HG03571 (cell line): ENCODE measurements at regions not wholly inside any gene's neighbourhood (a gene's known extent, or its start where the extent isn't known, plus 50 kb on each side); places are given as distances from the start of the nearest gene placed in this dataset.
"Not testable (repeated sequence)": the region's sequence is repeated elsewhere in the genome, so short reads cannot be mapped to it uniquely, and the experiment has no call there.

Source experiments
- ATAC-seq: cut with Tn5 transposase; IDR thresholded peaks from one replicate; pipeline ENCODE4 v1.9.1; 2021; ENCODE audit not compliant: unreplicated experiment

DNA sequence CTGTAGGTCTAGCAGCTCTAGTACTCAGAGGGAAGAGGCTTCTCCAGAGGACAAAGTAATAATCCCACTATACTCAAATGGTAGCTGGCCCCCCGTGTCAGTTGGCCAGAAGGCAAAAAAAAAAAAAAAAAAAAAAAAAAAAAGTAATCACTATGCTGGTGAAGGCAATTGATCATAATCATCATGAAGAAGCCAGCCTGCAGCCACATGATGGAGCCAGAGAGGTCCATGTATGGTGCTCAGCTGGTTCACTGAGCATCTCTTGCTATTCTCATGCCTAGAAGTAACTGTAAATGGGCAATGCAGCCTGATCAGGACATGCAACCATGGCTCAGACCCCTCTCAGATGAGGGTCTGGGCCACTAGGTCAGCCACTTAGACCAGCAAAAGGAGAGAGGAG lies 378.8 kb downstream of the MED13L start:
- no peak for ATAC-seq

DNA sequence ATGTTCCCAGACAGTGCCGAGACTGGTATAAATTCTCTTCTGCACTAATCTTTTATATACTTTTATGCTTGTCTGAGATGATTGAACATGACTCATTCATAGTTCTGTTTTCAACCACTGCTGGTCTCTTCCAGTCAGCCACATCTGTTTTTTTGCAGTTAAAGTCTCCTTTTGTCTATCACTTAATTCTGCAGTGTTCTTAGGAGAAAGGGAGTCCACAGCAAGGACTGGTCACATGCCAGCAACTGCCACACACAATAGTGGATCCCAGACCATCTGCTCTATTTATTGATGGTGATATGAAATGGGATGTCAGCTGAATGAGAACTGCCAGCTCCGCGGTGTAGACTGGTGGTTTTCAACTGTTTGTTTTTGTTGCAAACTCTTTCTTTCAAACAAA lies 379.8 kb downstream of the MED13L start:
- ATAC-seq = no peak

DNA sequence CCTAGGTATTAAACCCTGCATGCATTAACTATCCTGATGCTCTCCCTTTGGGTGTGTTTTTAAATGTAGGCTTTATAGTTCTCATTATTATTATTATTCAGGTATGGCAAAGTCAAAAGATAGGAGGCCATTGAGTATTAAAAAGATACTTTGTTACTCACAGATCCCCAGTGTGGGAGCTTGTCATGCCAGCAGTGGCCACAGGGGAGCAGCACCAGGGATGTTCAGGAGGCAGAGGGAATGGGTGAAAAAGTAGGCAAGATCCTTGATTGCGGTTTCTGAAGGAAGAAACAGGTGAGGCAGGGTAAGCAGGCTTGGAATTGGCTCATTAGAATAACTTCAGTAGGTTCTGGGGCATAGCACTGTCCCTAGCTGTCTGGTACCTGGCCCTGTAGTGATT lies 382.2 kb downstream of the MED13L start:
- no peak for ATAC-seq

GRCh38 chr12:115891556-115892164 lies 385.8 kb downstream of the MED13L start:
- no peak for ATAC-seq

- ATAC-seq = no peak
These were observed 390.8 kb downstream of the MED13L start for GRCh38 chr12:115886666-115887065.

GRCh38 chr12:115885040-115885690 lies 392.3 kb downstream of the MED13L start:
- no peak for ATAC-seq

GRCh38 chr12:115882936-115883335 lies 394.6 kb downstream of the MED13L start:
- no peak for ATAC-seq

DNA sequence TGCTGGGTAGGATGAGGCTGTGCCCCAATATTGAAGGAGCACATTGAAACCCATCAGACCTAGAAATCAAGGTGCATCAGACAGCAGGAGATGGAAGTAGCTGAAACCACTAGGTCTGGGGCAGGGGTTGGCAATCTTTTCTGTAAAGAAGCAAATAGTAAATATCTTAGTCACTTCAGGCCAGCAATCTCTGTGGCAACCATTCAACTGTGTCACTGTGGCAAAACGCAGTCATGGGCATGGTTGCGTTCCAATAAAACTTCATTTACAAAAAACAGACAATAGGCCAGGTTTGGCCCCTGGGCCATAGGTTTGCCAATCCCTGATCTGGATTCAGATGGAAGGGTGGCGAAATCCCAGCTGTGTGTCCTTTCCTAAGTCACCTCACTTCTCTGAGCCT lies 397.3 kb downstream of the MED13L start:
- no peak for ATAC-seq

DNA sequence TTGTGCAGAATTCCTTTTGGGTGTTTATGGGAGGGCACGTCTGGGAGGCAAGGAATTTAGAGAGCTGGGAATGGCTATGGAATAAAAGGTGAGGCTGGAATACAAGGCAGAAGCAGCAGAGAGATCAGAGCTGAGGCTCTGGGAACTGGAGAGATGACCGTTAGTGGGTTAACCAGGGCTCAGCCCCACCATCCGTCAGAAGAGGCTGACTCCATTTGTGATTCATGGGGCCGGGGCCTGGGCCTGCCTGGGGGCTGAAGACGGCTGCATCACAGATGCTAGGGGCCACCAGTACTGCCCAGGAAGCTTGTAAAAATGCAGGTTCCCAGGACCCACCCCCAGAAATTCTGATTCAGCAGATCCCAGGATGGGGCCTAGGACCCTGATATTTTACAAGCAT lies 398.1 kb downstream of the MED13L start:
- ATAC-seq = no peak

GRCh38 chr12:115873451-115874082 lies 403.9 kb downstream of the MED13L start:
- no peak for ATAC-seq

- ATAC-seq = no peak
These were observed 404.6 kb downstream of the MED13L start for GRCh38 chr12:115872919-115873357.

DNA sequence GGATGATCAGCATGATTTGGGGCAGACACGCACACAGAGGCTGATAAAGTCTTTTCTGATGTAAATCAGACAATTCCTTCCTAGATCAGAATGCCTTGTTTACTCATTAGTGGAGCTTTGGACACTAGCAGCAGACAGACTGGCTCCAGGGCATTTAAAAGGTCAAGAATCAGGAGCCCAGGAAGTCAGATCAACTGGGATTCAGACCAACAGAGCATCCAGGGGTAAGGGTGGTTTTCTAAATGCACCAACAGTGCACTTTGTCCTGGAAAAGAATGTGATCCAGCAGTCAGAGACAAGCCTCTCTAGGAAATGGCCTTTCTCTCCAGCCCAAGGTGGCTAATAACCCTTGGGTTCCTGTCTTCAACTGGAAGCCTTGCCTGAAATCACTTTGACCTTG lies 405.3 kb downstream of the MED13L start:
- no peak for ATAC-seq

DNA sequence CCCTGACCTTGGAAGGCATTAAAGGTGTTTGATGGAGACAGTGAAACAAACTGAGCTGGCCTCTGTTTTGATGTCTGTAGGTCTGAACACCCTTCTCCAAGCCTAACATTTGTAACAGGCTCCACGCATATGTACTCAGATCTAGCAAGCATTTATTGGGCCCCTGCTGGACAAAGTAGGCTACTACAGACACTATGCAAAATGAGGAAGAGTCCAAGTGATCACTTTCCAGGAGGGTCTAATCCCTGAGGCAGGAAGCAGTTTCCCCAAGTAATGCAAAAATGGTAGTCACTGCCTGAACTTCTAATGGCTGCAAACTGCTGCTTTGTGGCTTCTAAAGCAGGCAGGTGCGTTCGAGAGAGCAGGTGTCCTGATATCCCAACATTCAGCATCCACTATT lies 405.8 kb downstream of the MED13L start:
- ATAC-seq = peak; percentile 61

- no peak for ATAC-seq
These were observed 407.0 kb downstream of the MED13L start for GRCh38 chr12:115870510-115870909.

GRCh38 chr12:115870021-115870420 lies 407.5 kb downstream of the MED13L start:
- no peak for ATAC-seq

- ATAC-seq = no peak
These were observed 407.9 kb downstream of the MED13L start for GRCh38 chr12:115869604-115870003.

DNA sequence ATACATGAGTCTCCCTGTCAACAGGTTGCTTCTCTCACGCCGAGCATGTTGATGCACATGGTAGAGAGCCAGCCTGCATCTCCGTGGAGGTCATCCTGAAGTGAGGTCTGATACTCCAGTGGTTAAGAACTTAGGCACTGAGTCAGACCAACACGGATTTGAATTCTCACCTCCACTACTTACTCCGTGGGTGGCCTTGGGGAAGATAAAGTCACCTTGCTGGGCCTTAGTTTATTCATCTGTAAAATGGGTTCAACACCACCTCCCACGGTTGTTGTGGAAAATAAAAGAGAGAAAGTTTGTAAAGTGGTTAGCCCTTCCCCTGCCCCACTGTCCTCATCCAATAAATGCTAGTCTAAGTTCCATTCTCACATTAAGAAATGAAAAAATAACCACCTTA lies 408.9 kb downstream of the MED13L start:
- no peak for ATAC-seq

DNA sequence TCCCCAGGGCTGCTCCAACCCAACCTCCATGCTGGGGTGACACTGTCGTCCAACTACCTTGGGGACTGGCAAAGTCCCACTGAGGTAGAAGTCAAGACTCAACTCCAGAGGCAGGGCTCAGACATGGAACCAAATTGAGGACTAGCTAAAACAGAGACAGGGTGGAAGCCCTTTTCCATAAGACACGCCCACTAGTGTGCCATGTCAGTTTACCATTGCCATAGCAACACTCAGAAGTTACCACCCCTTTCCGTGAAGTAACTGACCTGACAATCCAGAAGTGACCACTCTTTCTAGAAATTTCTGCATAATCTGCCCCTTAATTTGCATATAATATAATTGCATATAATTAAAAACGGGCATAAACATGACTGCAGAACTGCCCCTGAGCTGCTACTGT lies 409.6 kb downstream of the MED13L start:
- ATAC-seq = no peak

DNA sequence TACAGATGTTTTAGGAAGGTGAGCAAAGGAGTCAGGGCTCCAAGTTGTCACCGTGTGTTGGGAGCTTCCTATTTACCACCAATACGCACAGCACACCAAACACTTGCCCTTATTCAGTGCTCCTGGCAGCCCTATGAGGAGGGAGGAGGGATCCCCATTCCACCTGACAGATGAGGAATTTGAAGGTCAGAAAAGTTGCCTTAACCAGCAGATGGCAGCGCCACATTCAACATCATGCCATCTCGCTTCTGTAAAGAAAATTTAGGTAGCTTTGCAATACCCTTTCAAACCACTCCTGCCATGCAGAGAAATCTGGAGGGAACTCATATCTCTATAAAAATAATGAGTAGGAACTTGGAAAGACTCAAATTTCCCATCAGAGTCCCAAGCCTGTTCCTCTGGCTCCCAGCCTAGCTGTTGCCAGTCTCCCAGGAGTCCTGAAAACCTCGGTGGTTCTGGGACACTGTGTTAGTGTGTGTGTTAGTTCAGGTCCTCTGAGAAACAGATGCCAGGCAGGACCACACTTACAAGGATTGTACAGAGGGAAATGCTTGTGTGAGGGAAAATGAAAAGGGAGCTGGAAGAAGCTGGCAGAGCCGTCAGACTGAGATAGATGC lies 410.5 kb downstream of the MED13L start:
- ATAC-seq = no peak

DNA sequence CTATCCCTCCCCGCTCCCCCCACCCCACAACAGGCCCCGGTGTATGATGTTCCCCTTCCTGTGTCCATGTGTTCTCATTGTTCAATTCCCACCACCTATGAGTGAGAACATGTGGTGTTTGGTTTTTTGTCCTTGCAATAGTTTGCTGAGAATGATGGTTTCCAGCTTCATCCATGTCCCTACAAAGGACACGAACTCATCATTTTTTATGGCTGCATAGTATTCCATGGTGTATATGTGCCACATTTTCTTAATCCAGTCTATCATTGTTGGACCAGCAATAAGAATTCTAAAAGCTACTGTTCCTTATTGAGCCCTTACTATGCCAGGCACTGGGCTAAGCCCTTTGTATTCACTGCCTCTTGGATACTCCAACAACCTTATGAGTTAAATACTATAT lies 411.2 kb downstream of the MED13L start:
- not testable (repeated sequence) for ATAC-seq

DNA sequence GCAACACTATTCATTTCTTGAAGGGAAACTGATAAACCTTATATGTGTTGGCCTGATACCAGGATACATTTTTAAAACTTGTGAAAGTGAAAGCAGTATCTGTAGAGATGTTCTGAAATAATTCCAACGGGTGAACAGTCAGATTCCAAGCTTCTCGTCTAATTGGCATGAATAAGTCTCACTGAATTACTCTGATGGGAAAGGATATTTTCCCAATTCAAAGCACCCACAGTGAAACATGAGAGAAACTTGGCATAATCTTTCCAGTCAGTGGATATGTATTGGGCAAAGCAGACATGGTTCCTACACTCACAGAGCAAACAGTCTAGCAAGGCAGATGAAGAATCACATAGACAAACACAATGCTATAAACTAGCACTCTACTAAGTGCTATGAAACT lies 413.1 kb downstream of the MED13L start:
- no peak for ATAC-seq

DNA sequence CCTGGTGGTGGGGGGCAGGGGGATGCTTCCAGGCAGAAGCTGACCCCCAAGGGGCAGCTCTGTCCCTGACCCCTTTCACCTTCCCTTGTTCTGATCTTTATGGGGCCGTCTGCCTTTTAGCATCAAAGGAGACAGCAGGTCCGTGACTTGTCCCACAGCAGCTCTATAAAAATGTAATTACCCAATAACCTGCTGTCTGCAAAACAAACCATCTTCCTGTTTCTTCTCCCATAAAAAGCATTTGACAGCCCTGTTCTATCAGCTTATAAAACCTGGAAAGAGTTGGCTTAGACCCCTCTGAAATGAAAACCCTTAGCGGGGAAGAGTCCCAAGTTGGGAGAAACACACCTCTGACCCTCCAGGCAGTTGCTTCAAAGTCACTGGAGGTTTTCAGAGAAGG lies 416.9 kb downstream of the MED13L start:
- ATAC-seq = no peak
